HepG2 (cell line): ENCODE measurements at regions not wholly inside any gene's neighbourhood (a gene's known extent, or its start where the extent isn't known, plus 50 kb on each side); places are given as distances from the start of the nearest gene placed in this dataset.

ENCODE experiments used
- ATAC-seq: fragments of 200-7000 bp; cut with Tn5 transposase; 3 replicates; pipeline ENCODE4 v1.9.1; 2020; ENCODE audit warnings: mild to moderate bottlenecking, moderate library complexity
- BruUV-seq: library from RNA; stranded (reverse); fragments of 400-500 nt; replicated peaks from 2 replicates; lab custom pipeline; 2021; lab: Mats Ljungman, UMichigan
- CTCF ChIA-PET: fragments of 300-600 bp; formaldehyde crosslinking; extraction: SDS; loops from one replicate; lab custom pipeline; 2021; ENCODE audit warnings: low total read pairs, inconsistent platforms, low intra/inter-chr PET ratio; lab: Yijun Ruan, JAX
- POLR2A ChIA-PET: fragments of 350-600 bp; sonication (Branson Sonifier 250); formaldehyde crosslinking; loops from one replicate; lab custom pipeline; 2020; ENCODE audit warnings: antibody characterized with exemption, inconsistent platforms; lab: Yijun Ruan, JAX
- DNase-seq: peaks from one replicate; pipeline ENCODE4 v3.0.0-alpha.2; 2015; ENCODE audit warnings: low spot score
- FAIRE-seq: peaks from 3 replicates; lab custom pipeline; 2011; peaks lifted over from hg19 to GRCh38; lab: Jason Lieb, UNC
- H2AFZ ChIP-seq: one replicate; pipeline ENCODE4 v1.6.1; 2011; ENCODE audit warnings: low read length, inconsistent platforms
- H3K27ac ChIP-seq: fragments of 300-600 bp; 3 replicates; pipeline ENCODE4 v1.8.0; 2011; ENCODE audit warnings: mixed run types, mild to moderate bottlenecking, mixed read lengths, low read length, inconsistent platforms; ENCODE audit not compliant: insufficient read depth; ENCODE audit errors: extremely low read length
- H3K27me3 ChIP-seq, 2 experiments: fragments of 200-600 bp in 1 of 2; 2 replicates in 1 of 2; 3 replicates in 1 of 2; pipeline versions ENCODE4 v1.6.0 to v1.8.0; 2011; ENCODE audit warnings: low read length in 2 of 2, mild to moderate bottlenecking in 2 of 2, moderate library complexity in 2 of 2, inconsistent platforms in 1 of 2; ENCODE audit not compliant: insufficient read depth in 2 of 2, control insufficient read depth in 1 of 2
- H3K36me3 ChIP-seq, 2 experiments: fragments of 200-600 bp in 1 of 2; replicated peaks in 1 of 2; 2 replicates in 1 of 2; 3 replicates in 1 of 2; pipeline versions ENCODE4 v1.5.1 to v1.8.0; 2011; ENCODE audit warnings: low read length in 2 of 2, inconsistent platforms in 1 of 2; ENCODE audit not compliant: insufficient read depth in 2 of 2, control insufficient read depth in 1 of 2
- H3K4me1 ChIP-seq: 2 replicates; pipeline ENCODE4 v1.5.1; 2012; ENCODE audit warnings: low read length, inconsistent platforms; ENCODE audit not compliant: insufficient read depth
- H3K4me2 ChIP-seq: 2 replicates; pipeline ENCODE4 v1.6.0; 2011; ENCODE audit warnings: low read depth, low read length, inconsistent platforms
- H3K4me3 ChIP-seq, 3 experiments: fragments of 200-600 bp in 1 of 3; sonication (generic), shearing (Covaris generic) in 1 of 3; replicated peaks in 1 of 3; 2 replicates each; pipeline ENCODE4 v1.5.1; 2011 to 2016; ENCODE audit warnings: low read length in 3 of 3, inconsistent platforms in 2 of 3, low read depth in 2 of 3, mild to moderate bottlenecking in 2 of 3, control low read depth in 1 of 3, mixed read lengths in 1 of 3; ENCODE audit not compliant: insufficient read depth in 1 of 3
- H3K79me2 ChIP-seq: one replicate; pipeline ENCODE4 v1.6.1; 2011; ENCODE audit warnings: low read length, inconsistent platforms; ENCODE audit not compliant: insufficient read depth
- H3K9ac ChIP-seq: 2 replicates; pipeline ENCODE4 v1.6.0; 2011; ENCODE audit warnings: mild to moderate bottlenecking, low read depth, low read length, inconsistent platforms; ENCODE audit not compliant: insufficient read depth
- H3K9me3 ChIP-seq: 2 replicates; pipeline ENCODE4 v1.5.1; 2012; ENCODE audit warnings: mild to moderate bottlenecking, low read length
- H4K20me1 ChIP-seq: 2 replicates; pipeline ENCODE4 v1.6.0; 2011; ENCODE audit warnings: inconsistent platforms, mild to moderate bottlenecking, low read length, moderate library complexity; ENCODE audit not compliant: insufficient read depth
- BCL3 ChIP-seq: sonication (generic); formaldehyde crosslinking; IDR thresholded peaks from 2 replicates; pipeline ENCODE4 v1.5.1; 2020; ENCODE audit warnings: mild to moderate bottlenecking, missing genetic modification reagents, moderate library complexity
- CBX2 ChIP-seq, 2 experiments: fragments of 200-600 bp in 1 of 2; sonication (generic); formaldehyde crosslinking in 1 of 2; IDR thresholded peaks; 2 replicates each; pipeline versions ENCODE4 v1.7.0 to v1.8.1; 2018 to 2022; ENCODE audit warnings: low read depth in 2 of 2, low read length in 1 of 2, mild to moderate bottlenecking in 1 of 2, missing genetic modification reagents in 1 of 2
- HIVEP1 ChIP-seq: sonication (generic); formaldehyde crosslinking; IDR thresholded peaks from 2 replicates; pipeline ENCODE4 v1.4.0; 2020; ENCODE audit warnings: mild to moderate bottlenecking, missing genetic modification reagents
- HOXA9 ChIP-seq: sonication (generic); formaldehyde crosslinking; IDR thresholded peaks from 2 replicates; pipeline ENCODE4 v1.8.1; 2022; ENCODE audit warnings: missing genetic modification reagents, mild to moderate bottlenecking, moderate library complexity, borderline replicate concordance
- KDM5B ChIP-seq: sonication (generic); formaldehyde crosslinking; IDR thresholded peaks from 2 replicates; pipeline ENCODE4 v1.4.0; 2020; ENCODE audit warnings: missing genetic modification reagents, mild to moderate bottlenecking, borderline replicate concordance
- SATB2 ChIP-seq: sonication (generic); formaldehyde crosslinking; IDR thresholded peaks from 2 replicates; pipeline ENCODE4 v1.5.0; 2020; ENCODE audit warnings: missing genetic modification reagents
- ZBTB2 ChIP-seq: sonication (generic); formaldehyde crosslinking; IDR thresholded peaks from 2 replicates; pipeline ENCODE4 v1.8.0; 2022; ENCODE audit warnings: low read depth, missing genetic modification reagents
- ZMAT3 ChIP-seq: sonication (generic); formaldehyde crosslinking; conservative IDR thresholded peaks from 2 replicates; pipeline ENCODE4 v1.7.0; 2021; ENCODE audit warnings: missing genetic modification reagents
- ZNF225 ChIP-seq: sonication (generic); formaldehyde crosslinking; IDR thresholded peaks from 2 replicates; pipeline ENCODE4 v1.4.0; 2020; ENCODE audit warnings: mild to moderate bottlenecking, missing genetic modification reagents
- ZNF414 ChIP-seq: sonication (generic); formaldehyde crosslinking; IDR thresholded peaks from 2 replicates; pipeline ENCODE4 v1.5.0; 2020; ENCODE audit warnings: missing genetic modification reagents
- ZNF790 ChIP-seq: sonication (generic); formaldehyde crosslinking; IDR thresholded peaks from 2 replicates; pipeline ENCODE4 v1.8.0; 2022; ENCODE audit warnings: missing genetic modification reagents, mild to moderate bottlenecking, borderline replicate concordance
- WGBS: methylation state at CpG from one replicate; pipeline ENCODE4 v1.1.6; 2017; ENCODE audit warnings: low lambda C conversion rate; 5-methylcytosine and 5-hydroxymethylcytosine counted together
- in situ Hi-C: cut with HindIII; loops from 2 replicates; pipeline ENCODE4 v1.10.0; 2017; ENCODE audit warnings: low pct_unique_long_range_greater_than_20kb; ENCODE audit not compliant: extremely low pct_ligation_motif_present
- intact Hi-C: fragments of 100-400 bp; cut with micrococcal nuclease; formaldehyde crosslinking; loops from one replicate; pipeline ENCODE4 v1.10.0; 2022; ENCODE audit not compliant: unreplicated experiment

GRCh38 chr13:99439048-99439447, 62.2 kb upstream of the TM9SF2 start:
- in situ Hi-C loops: loop anchor here (5.0 to 10.0 kb wide), 2 partner anchors 174 to 262 kb away; no protein-coding TSS in a partner anchor
- DNase-seq (no peak), ATAC-seq (no peak), FAIRE-seq (no peak)
- Histone ChIP-seq H3K36me3 (no peaks in the 10 kb centered on the region), H3K27me3 (peaks cover 0 to 22% of the 10 kb centered on the region in 2 experiments; a peak in 4 of 5 replicates), H4K20me1 (no peaks in the 10 kb centered on the region), H3K4me1 (peaks cover 16% of the 10 kb centered on the region), H2AFZ (no peak overlapping the region), H3K9me3 (no peaks in the 10 kb centered on the region), H3K27ac (no peak overlapping the region), H3K4me2 (no peak overlapping the region), H3K9ac (no peak overlapping the region), H3K79me2 (no peaks in the 10 kb centered on the region), H3K4me3 (no peak overlapping the region)
- 22% methylated on average over 6 of the region's 7 CpGs for WGBS
- ChIA-PET POLR2A (no interaction called here), CTCF (interaction anchor here (4.3 kb wide), 1 partner anchor 262 kb away, joined by 70 read pairs; no protein-coding TSS in a partner anchor)
- intact Hi-C loops: no loop called here
- BruUV-seq: no TSS peak
- TF ChIP-seq KDM5B (CRISPR knock-in tag): no peak
- no peak for TF ChIP-seq HOXA9 (CRISPR knock-in tag)
- no peak for TF ChIP-seq CBX2 (IDR thresholded peaks at IDR 0.05; ENCODE audit: low read depth, low read length)
- TF ChIP-seq CBX2 (CRISPR knock-in tag; IDR thresholded peaks at IDR 0.05; ENCODE audit: low read depth): no peak
- no peak for TF ChIP-seq ZNF414 (CRISPR knock-in tag)
- TF ChIP-seq HIVEP1 (CRISPR knock-in tag): no peak
- TF ChIP-seq ZNF225 (CRISPR knock-in tag): no peak
- TF ChIP-seq ZNF790: no peak
- TF ChIP-seq ZMAT3 (CRISPR knock-in tag): no peak
- no peak for TF ChIP-seq ZBTB2 (CRISPR knock-in tag)
- TF ChIP-seq BCL3 (CRISPR knock-in tag): no peak
- TF ChIP-seq SATB2 (CRISPR knock-in tag): no peak
